SK-N-SH (cell line): ENCODE measurements at regions not wholly inside any gene's neighbourhood (a gene's known extent, or its start where the extent isn't known, plus 50 kb on each side); places are given as distances from the start of the nearest gene placed in this dataset.
A peak's percentile ranks its signal among the peaks of the same experiment; 100 is the strongest.

ENCODE experiments used
- CTCF ChIA-PET: fragments of 300-600, 350-600 bp; formaldehyde crosslinking; extraction: SDS; loops from one replicate; lab custom pipeline; 2021; lab: Yijun Ruan, JAX
- POLR2A ChIA-PET: fragments of 350-600 bp; sonication (Branson Sonifier 250); formaldehyde crosslinking; extraction: SDS; loops from one replicate; lab custom pipeline; 2020; ENCODE audit warnings: antibody characterized with exemption, inconsistent platforms; lab: Yijun Ruan, JAX
- DNase-seq: peaks from one replicate; pipeline ENCODE4 v3.0.0; 2012
- H2AFZ ChIP-seq: fragments of 200-600 bp; sonication (generic); 2 replicates; pipeline ENCODE4 v1.8.1; 2016; ENCODE audit warnings: antibody characterized with exemption, mild to moderate bottlenecking, low read depth
- H3F3A ChIP-seq: fragments of 200-600 bp; sonication (generic); replicated peaks from 2 replicates; pipeline ENCODE3; 2016; ENCODE audit warnings: antibody characterized with exemption, mild to moderate bottlenecking; ENCODE audit not compliant: insufficient read depth
- H3K27ac ChIP-seq, 2 experiments: fragments of 200-500 bp in 1 of 2; fragments of 200-600 bp in 1 of 2; sonication (Bioruptor generic) in 1 of 2; sonication (generic), shearing (Covaris generic) in 1 of 2; 2 replicates each; pipeline versions ENCODE4 v1.5.1 to v1.6.1; 2014 to 2016; ENCODE audit warnings: low read depth in 2 of 2, inconsistent platforms in 1 of 2, low read length in 1 of 2, mild to moderate bottlenecking in 1 of 2, mixed read lengths in 1 of 2
- H3K27me3 ChIP-seq: fragments of 200-600 bp; sonication (generic), shearing (Covaris generic); 2 replicates; pipeline ENCODE4 v1.6.1; 2016; ENCODE audit warnings: mixed run types; ENCODE audit not compliant: insufficient read depth
- H3K36me3 ChIP-seq, 2 experiments: fragments of 200-500 bp in 1 of 2; fragments of 200-600 bp in 1 of 2; sonication (Bioruptor generic) in 1 of 2; sonication (generic) in 1 of 2; replicated peaks in 1 of 2; 2 replicates each; pipeline versions ENCODE3 to v1.5.1; 2014 to 2016; ENCODE audit warnings: low read length in 1 of 2, mild to moderate bottlenecking in 1 of 2; ENCODE audit not compliant: insufficient read depth in 2 of 2, control insufficient read depth in 1 of 2
- H3K4me1 ChIP-seq, 2 experiments: fragments of 200-500 bp in 1 of 2; fragments of 200-600 bp in 1 of 2; sonication (Bioruptor generic) in 1 of 2; sonication (generic), shearing (Covaris generic) in 1 of 2; 2 replicates each; pipeline versions ENCODE4 v1.5.1 to v1.6.1; 2014 to 2016; ENCODE audit warnings: low read depth in 1 of 2, low read length in 1 of 2, mixed run types in 1 of 2; ENCODE audit not compliant: insufficient read depth in 2 of 2, control insufficient read depth in 1 of 2
- H3K4me2 ChIP-seq: fragments of 200-600 bp; sonication (generic), shearing (Covaris generic); 2 replicates; pipeline ENCODE4 v1.6.1; 2017; ENCODE audit warnings: mixed run types
- H3K4me3 ChIP-seq, 2 experiments: fragments of 200-500 bp in 1 of 2; fragments of 200-600 bp in 1 of 2; sonication (Bioruptor generic) in 1 of 2; sonication (generic), shearing (Covaris generic) in 1 of 2; 2 replicates each; pipeline versions ENCODE4 v1.5.1 to v1.8.1; 2014 to 2016; ENCODE audit warnings: low read depth in 2 of 2, inconsistent platforms in 1 of 2, low read length in 1 of 2, mild to moderate bottlenecking in 1 of 2, mixed read lengths in 1 of 2, moderate library complexity in 1 of 2
- H3K79me2 ChIP-seq: fragments of 200-600 bp; sonication (generic); 2 replicates; pipeline ENCODE4 v1.8.1; 2017; ENCODE audit warnings: mild to moderate bottlenecking; ENCODE audit not compliant: insufficient read depth
- H3K9ac ChIP-seq: fragments of 200-600 bp; sonication (generic); 2 replicates; pipeline ENCODE4 v1.6.1; 2017; ENCODE audit warnings: mixed run types
- H3K9me2 ChIP-seq: fragments of 200-600 bp; sonication (generic); 2 replicates; pipeline ENCODE4 v1.6.1; 2017; ENCODE audit warnings: mixed run types
- H3K9me3 ChIP-seq: fragments of 200-600 bp; sonication (generic); 2 replicates; pipeline ENCODE4 v1.6.1; 2017; ENCODE audit warnings: mixed run types, mild to moderate bottlenecking, moderate library complexity
- H4K20me1 ChIP-seq: fragments of 200-600 bp; sonication (generic); 2 replicates; pipeline ENCODE4 v1.6.1; 2017; ENCODE audit warnings: mild to moderate bottlenecking, mixed run types; ENCODE audit not compliant: insufficient read depth
- FOSL2 ChIP-seq: IDR thresholded peaks from 2 replicates; pipeline ENCODE4 v1.4.0; 2012; ENCODE audit warnings: low read depth, mild to moderate bottlenecking, moderate library complexity, borderline replicate concordance
- NRF1 ChIP-seq: IDR thresholded peaks from 2 replicates; pipeline ENCODE4 v1.6.1; 2012; ENCODE audit warnings: low read depth, mild to moderate bottlenecking, low read length
- RCOR1 ChIP-seq: fragments of 150-350 bp; IDR thresholded peaks from 2 replicates; pipeline ENCODE4 v1.6.1; 2017; ENCODE audit warnings: antibody characterized with exemption, low read length
- RFX5 ChIP-seq: IDR thresholded peaks from 2 replicates; pipeline ENCODE4 v1.6.1; 2012; ENCODE audit warnings: mild to moderate bottlenecking, improper control_type of control experiment, low read length
- RXRA ChIP-seq: IDR thresholded peaks from 2 replicates; pipeline ENCODE4 v1.4.0; 2012; ENCODE audit warnings: low read depth, mild to moderate bottlenecking, borderline replicate concordance
- TAF1 ChIP-seq: IDR thresholded peaks from 2 replicates; pipeline ENCODE4 v1.6.1; 2012; ENCODE audit warnings: low read depth, mild to moderate bottlenecking, low read length, moderate library complexity, borderline replicate concordance
- TCF12 ChIP-seq: IDR thresholded peaks from 2 replicates; pipeline ENCODE4 v1.4.0; 2012
- TEAD4 ChIP-seq: IDR thresholded peaks from 2 replicates; pipeline ENCODE4 v1.4.0; 2012; ENCODE audit warnings: mild to moderate bottlenecking, borderline replicate concordance; ENCODE audit not compliant: insufficient read depth
- WGBS: methylation state at CpG from one replicate; pipeline ENCODE4 v1.1.6; 2017; ENCODE audit warnings: low lambda C conversion rate; 5-methylcytosine and 5-hydroxymethylcytosine counted together
- TF ChIP-seq, protein P1 (sequence below): fragments of 150-350 bp; IDR thresholded peaks from 2 replicates; pipeline ENCODE4 v1.6.1; 2016; ENCODE audit warnings: mild to moderate bottlenecking, low read depth, low read length
- TF ChIP-seq, protein P2 (sequence below): fragments of 200-600 bp; sonication (generic); IDR thresholded peaks from 2 replicates; pipeline ENCODE4 v1.6.1; 2017; ENCODE audit warnings: antibody characterized with exemption, mild to moderate bottlenecking, moderate library complexity

- TF ChIP-seq, protein P1, sequence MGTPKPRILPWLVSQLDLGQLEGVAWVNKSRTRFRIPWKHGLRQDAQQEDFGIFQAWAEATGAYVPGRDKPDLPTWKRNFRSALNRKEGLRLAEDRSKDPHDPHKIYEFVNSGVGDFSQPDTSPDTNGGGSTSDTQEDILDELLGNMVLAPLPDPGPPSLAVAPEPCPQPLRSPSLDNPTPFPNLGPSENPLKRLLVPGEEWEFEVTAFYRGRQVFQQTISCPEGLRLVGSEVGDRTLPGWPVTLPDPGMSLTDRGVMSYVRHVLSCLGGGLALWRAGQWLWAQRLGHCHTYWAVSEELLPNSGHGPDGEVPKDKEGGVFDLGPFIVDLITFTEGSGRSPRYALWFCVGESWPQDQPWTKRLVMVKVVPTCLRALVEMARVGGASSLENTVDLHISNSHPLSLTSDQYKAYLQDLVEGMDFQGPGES: no peak
- TF ChIP-seq, protein P2, sequence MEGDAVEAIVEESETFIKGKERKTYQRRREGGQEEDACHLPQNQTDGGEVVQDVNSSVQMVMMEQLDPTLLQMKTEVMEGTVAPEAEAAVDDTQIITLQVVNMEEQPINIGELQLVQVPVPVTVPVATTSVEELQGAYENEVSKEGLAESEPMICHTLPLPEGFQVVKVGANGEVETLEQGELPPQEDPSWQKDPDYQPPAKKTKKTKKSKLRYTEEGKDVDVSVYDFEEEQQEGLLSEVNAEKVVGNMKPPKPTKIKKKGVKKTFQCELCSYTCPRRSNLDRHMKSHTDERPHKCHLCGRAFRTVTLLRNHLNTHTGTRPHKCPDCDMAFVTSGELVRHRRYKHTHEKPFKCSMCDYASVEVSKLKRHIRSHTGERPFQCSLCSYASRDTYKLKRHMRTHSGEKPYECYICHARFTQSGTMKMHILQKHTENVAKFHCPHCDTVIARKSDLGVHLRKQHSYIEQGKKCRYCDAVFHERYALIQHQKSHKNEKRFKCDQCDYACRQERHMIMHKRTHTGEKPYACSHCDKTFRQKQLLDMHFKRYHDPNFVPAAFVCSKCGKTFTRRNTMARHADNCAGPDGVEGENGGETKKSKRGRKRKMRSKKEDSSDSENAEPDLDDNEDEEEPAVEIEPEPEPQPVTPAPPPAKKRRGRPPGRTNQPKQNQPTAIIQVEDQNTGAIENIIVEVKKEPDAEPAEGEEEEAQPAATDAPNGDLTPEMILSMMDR: no peak
- TF ChIP-seq, all 33 proteins: peak for 0
These were observed 556.1 kb downstream of the SOX6 start (continued) for GRCh38 chr11:15800111-15800800.

DNA sequence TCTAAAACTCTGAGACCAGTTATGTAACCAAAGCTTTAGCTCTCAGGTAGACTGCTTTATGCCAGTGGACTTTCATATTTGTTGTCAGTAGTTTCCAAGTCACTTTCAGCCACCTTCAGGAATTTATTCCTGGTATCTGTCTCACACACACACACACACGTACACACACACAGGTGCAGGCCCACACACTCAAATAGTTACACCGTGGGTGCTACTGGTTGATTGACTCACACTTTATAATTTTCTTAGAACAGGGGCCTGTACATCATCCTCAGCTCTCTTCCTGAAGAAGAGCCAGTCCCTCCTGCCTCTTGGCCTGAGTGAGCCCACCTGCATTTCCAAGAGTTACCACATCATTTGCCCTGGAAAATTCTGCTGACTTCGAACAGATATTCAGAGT lies 555.2 kb downstream of the SOX6 start:
- CTCF ChIA-PET: interaction anchor here (1.2 to 1.5 kb wide), 2 partner anchors 31 to 525 kb away, joined by 3 read pairs; no protein-coding TSS in a partner anchor

More for the DNA sequence above, 555.2 kb downstream of the SOX6 start:
- Histone ChIP-seq H3K36me3 (no peaks in the 10 kb centered on the region), H4K20me1 (no peaks in the 10 kb centered on the region), H3K9ac (no peak overlapping the region), H3K27ac (peak overlapping the region in 1 of 2 experiments; percentile 31; a peak in 1 of 4 replicates), H2AFZ (no peak overlapping the region)
- DNase-seq: no peak
- no peak for TF ChIP-seq RFX5
- TF ChIP-seq TEAD4: no peak
- TF ChIP-seq, protein P2: no peak
- TF ChIP-seq FOSL2: no peak
- no peak for TF ChIP-seq TAF1
- no peak for TF ChIP-seq NRF1
- no peak for TF ChIP-seq RCOR1
- TF ChIP-seq RXRA: no peak
- no peak for TF ChIP-seq TCF12
- TF ChIP-seq, all 33 proteins: peak for 0
- no peaks in the 10 kb centered on the region; a peak in 1 of 4 replicates for H3K4me1 ChIP-seq
- no peaks in the 10 kb centered on the region for H3K79me2 ChIP-seq
- H3K9me3 ChIP-seq: no peaks in the 10 kb centered on the region
- no peaks in the 10 kb centered on the region for H3F3A ChIP-seq
- 7% methylated on average over 3 of the region's 3 CpGs for WGBS
- no peak overlapping the region for H3K4me3 ChIP-seq
- H3K4me2 ChIP-seq: no peak overlapping the region
- H3K27me3 ChIP-seq: no peaks in the 10 kb centered on the region
- POLR2A ChIA-PET: no interaction called here
- no peaks in the 10 kb centered on the region for H3K9me2 ChIP-seq
